IPS DF 19.7 (cell line): ENCODE measurements at regions not wholly inside any gene's neighbourhood (a gene's known extent, or its start where the extent isn't known, plus 50 kb on each side); places are given as distances from the start of the nearest gene placed in this dataset.
"Not testable (repeated sequence)": the region's sequence is repeated elsewhere in the genome, so short reads cannot be mapped to it uniquely, and the experiment has no call there.

ENCODE experiments used
- DNase-seq: peaks from one replicate; pipeline ENCODE4 v3.0.0-alpha.2; 2013; ENCODE audit warnings: low read depth, low spot score

GRCh38 chr3:177838766-177839350 lies 641.6 kb upstream of the TBL1XR1 start:
- DNase-seq: no peak

DNA sequence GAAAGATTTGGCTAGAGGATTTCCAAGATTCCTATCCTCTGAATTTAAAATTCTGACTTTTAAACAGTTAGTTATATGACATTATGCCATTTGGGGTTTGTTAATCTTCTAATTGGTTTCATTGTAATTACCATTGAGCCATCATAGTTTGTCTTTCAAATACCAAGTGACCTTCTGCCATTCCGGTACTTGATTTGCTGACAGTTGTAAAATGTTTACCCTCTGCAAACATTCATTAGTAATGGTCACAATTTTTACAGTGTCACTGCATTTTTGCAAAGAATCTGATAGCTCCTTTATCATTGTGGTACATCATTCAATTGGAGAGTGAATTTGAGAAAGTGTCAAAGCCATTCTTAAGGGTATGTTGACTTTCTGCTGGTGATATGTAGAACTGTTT lies 645.0 kb upstream of the TBL1XR1 start:
- DNase-seq: no peak

DNA sequence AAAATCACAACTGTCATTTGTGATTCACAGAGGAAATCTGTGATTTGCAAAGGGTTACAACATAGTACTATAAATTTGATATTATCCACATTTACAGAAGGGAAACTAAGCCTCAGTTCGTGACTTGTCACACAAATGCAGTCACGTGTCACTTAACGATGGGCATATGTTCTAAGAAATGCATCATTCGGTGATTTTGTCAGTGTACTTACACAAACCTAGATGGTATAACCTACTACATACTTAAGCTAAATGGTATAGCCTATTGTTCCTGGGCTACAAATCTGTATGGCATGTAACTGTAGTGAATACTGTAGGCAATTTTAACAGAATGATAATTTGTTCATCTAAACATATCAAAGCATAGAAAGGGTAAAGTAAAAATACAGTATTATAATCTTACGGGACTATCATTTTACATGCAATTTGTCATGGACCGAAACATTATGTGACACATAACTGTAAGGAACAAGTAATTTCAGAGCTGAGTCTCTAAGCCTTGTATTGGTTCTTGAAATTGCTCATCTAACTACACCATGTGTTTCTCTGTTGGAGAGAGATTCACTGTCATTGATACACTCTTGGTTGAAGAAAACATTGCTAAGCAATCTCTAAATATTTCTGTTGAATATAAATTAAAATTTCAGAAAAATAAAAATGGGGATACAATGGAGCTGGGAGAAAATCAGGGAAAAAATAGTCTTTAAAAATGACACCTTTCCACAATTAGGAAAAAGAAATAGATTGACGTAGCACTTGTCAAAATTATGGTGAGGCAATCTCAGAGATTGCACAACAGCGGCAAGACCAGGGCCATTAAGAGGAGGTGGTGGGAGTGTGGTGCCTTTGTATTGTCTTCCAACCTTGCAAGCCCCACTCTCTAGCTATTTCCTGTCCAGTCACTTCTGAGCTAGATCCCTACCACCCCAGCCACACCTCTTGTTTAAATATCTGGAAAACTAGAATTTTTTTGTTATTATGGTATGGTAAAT lies 645.8 kb upstream of the TBL1XR1 start:
- no peak for DNase-seq

DNA sequence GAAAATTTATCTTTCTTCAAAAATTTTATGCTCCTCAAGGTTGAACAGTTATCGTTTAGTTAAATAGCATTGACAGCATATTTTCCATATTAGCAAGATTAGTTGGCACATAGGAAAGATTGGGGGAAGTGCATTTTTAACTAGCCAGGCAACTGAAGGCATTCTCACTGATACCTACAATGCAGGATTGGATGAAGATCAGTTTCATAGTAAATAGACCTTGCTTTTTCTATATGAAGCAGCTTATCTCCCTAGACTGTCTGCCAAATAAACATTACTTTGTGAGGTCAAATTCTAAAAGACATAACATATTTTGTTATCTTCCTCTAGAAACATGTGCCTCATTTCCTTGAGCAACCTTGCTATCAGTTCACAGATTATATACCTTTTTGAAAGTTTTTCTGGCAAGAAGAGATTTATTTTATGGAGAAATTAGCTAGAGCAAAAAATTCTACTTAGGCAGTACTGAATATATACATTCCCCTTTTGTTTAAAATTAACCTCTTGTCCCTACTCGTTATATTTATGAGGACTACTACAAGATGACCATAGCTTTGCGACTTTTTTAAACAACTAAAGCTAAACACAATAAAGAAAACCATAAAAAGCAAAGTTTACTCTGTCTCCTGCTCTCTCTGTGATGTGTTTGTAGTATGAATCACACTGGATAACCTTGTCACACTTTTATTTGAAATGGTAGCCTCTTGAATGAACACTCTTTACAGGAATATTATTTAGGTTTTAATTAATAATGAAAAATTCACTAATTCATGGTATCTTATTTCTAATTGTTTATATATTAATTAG lies 654.9 kb upstream of the TBL1XR1 start:
- no peak for DNase-seq

DNA sequence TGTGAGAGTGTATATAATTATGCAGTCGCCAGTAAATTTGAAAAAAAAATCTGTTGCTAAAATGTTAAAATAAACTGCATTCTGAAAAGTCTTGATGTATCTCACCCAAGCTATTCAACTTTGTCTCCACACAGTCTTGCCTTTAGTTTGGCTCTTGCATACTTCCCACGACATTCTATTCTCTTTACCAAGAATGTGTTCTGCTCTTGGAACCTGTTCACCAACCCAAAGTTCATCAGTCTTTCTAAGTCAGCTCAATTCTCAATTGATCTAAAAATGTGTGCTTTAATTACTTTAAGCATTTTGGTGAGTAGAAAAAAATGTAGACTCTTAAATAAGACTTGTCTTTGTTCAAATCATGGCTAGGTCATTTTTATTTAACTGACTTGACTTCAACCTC lies 657.7 kb upstream of the TBL1XR1 start:
- DNase-seq: no peak

- no peak for DNase-seq
Observed at GRCh38 chr3:177860184-177860583, 662.9 kb upstream of the TBL1XR1 start.

DNA sequence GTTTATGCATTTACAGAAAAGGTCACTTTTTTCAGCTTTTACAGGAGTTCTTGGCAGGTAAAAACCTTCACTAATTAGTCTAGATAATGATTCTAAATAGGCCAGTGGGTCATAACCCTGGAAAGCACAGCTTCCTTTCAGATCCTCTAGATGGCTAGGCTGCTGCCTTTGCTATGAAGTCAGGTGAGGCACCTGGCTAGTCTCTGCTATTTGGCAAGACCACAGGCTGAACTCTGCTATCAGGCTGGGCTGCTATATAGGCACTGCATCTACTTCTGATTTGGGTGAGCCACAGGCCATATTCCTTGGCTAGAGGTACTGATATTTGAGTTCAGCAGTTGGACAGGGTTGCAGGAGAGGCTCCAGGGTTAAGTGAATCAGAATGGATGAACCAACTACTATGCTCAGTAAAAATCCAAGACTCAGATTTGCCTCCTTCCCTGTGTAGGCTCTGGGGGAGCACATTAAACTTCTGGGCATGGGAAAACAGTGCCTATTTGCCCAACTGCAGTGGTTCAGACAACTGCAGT lies 665.7 kb upstream of the TBL1XR1 start:
- DNase-seq: no peak

GRCh38 chr3:177871267-177871666 lies 665.0 kb upstream of the KCNMB2 start:
- DNase-seq: not testable (repeated sequence)

DNA sequence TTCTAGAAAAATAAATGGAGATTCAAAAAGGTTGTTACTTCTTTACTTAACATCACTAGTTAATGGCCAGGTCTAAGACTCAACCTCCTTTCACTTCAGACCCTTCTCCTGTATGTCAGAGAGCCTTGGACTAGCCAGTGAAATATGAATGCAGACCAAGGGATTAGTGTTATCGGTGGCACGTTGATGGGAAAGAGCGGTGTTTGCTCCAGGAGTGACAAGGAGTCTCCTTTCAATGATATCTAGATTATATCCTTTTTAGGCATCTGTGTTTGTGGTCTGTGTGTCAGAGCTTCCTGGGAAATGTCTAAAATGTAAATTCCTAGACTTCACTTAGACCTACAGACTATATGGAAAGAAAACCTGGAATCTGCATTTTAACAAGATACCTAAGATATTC lies 658.0 kb upstream of the KCNMB2 start:
- DNase-seq: no peak

DNA sequence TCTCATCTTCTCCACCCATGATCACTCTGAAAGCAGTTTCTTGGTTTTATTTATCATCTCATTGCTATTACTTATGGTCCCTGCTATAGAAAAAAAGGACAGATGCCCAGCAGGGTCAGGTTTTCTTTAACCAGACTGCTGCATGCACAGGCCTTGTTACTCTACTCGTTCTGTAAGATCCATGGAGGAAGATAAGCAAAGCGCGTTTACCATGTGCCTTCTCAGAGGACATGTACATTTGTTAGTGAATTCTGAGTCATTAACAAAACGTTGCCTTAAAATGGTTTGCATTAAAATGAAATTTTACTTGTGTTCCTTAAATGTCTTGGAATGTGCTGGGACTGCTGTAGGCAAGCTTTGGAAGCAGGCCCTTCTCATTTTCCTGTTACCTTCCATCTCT lies 657.3 kb upstream of the KCNMB2 start:
- DNase-seq: no peak

DNA sequence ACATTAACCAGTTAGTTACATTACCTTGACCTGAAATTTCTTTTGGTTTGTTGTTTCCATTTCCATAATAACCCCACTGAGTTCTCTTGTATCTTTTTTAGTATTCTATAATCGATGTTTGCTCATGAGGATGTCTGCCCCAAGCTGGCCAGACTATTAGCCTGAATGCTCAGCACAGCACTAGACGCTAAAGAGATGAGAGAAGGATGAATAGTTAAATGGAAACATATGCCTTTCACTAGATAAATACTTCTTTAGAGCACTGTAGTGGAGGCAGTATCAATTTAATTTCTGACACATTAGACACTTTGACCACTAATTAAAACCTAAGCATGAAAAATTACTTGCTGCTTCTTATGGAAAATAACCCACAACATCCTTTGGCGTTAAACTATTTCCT lies 654.9 kb upstream of the KCNMB2 start:
- no peak for DNase-seq

DNA sequence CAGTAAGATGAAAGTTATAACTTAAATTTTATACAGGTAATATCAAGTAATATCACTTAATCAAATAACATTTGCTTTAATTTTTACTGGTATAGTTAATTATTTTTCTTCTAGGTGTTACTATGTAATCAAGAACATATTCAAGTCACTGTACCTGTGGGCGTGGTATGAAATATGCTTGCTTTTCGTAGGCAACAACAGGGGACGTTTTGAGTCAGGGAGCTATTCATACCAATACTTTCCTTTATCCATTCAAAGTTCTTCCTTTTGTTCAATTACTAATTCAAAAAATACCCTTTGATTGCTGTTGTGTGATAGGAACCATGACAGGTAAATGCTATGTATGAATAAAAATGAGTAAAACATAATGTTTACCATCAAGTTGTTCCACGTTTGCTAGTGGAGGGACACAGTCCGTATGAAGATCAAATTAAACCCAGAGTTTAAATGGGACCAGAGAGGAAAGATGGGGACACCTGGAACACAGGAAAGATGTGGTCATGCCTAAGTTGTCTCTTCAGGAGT lies 654.0 kb upstream of the KCNMB2 start:
- no peak for DNase-seq

DNA sequence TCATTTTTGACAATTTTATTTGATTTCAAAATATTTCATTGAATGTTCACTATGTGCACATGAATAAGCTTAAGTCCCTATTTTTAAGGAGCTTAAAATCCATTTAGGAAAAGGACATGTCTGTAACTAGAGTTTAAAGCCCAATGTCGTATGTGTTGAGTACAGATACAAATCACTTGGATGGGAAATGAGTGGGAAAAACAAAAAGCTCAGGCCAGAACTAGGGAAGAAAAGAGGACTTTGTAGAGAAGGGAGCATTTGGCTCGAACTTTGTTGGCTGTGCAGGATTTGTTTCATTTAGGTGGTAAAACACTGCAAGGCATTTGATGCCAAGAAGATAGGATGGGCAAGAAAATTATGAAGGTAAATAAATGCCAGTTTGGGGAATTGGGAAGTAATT lies 653.1 kb upstream of the KCNMB2 start:
- no peak for DNase-seq

- DNase-seq: no peak
Observed at GRCh38 chr3:177883957-177884356, 652.3 kb upstream of the KCNMB2 start.

GRCh38 chr3:177885063-177885462 lies 651.2 kb upstream of the KCNMB2 start:
- DNase-seq: no peak

- DNase-seq: no peak
Observed at GRCh38 chr3:177886501-177886900, 649.7 kb upstream of the KCNMB2 start.

DNA sequence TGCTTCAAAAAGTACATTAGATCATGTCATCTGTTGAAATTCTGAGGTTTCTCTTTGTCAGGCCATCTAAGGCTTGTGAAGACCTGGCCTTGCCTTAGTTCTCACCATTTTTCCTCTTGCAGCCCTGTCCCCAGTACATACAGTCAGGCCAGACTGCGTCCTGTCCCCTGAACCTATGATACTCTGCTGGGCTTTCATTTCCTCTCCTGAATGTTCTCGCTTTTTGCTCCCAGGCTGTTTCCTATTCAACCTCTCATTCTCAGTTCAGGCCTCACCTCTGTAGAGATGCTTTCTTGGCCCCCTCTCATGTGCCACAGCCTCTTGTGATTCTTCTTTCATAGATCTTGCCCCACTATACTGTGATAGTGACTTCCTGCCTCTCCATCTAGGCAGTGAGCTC lies 648.8 kb upstream of the KCNMB2 start:
- DNase-seq: no peak

GRCh38 chr3:177889161-177889560 lies 647.1 kb upstream of the KCNMB2 start:
- no peak for DNase-seq

DNA sequence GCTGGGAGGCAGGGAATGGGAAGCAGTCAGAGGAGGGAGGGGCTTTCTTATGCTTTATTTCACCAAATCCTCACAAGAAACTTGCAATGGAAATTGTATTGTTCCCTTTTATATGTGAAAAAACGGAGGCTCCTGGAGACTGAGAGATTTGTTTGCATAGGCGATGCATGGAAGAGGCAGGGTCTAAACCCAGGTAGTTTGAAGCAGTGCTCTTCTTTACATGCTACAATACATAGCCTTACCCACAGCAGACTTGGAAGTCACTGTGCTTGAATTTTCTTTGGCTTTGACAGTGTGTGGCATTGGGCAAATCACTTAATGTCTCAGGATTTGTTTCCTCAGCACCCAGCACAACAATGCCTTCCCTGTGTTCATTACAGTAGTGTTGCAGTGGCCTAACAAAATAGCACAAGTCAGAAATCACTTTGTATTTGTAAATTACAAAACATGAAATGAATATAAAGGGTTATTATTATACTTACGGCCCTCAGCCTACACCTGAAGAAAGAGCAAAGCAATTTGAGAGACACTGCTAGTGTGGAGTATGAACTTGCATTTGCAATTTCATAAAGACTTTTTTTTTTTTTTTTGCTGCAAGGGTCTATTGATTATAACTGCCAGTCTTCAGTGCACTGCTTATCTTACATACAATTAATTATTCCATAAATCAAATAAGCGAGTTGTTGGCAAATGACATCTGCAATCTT lies 646.4 kb upstream of the KCNMB2 start:
- DNase-seq: no peak

GRCh38 chr3:177890359-177890683 lies 645.9 kb upstream of the KCNMB2 start:
- DNase-seq: no peak

- not testable (repeated sequence) for DNase-seq
Observed at GRCh38 chr3:177891569-177891968, 644.7 kb upstream of the KCNMB2 start.
